Occipital lobe (tissue), 1 donor: ENCODE measurements at regions not wholly inside any gene's neighbourhood (a gene's known extent, or its start where the extent isn't known, plus 50 kb on each side); places are given as distances from the start of the nearest gene placed in this dataset.
"Not testable (repeated sequence)": the region's sequence is repeated elsewhere in the genome, so short reads cannot be mapped to it uniquely, and the experiment has no call there.

Experiments
- DNase-seq: peaks from one replicate; lab custom pipeline; 2025; lab: John Stamatoyannopoulos, UW

DNA sequence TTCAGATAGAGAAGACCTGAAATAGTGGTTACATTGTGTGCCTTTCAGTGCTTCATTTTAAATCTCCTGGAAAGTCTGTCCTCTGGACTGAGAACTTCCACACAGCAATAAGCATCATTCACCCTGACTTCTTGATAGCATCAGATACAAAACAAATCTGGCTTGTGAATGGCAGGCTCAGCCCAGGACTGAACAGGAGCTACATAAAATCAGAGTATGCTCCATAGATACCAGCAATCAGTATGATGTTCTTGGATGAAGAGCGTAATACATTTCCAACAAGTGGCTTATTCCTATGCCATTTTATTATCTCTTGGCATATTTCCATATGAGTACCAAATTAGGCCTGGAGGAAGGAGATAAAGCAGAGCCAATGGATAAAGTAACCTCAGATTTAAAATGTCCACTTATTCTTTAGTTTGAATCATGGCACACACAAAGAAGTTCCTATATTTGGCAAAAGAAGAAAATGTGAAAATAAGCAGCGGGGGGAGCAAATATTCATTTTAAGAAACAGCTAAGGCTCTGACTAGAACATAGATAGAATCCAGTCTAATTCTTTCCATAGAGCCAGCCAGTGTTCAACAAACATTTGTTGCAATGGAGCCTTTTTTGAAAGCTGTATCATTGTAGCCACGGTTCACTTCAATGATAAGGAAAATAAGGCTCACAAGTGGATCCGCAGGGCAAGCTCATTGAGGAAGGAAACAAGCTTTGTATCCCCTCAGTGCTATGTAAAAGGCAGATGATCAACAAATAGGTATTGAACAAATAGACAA lies 230.8 kb upstream of the CHAC2 start:
- no peak for DNase-seq

DNA sequence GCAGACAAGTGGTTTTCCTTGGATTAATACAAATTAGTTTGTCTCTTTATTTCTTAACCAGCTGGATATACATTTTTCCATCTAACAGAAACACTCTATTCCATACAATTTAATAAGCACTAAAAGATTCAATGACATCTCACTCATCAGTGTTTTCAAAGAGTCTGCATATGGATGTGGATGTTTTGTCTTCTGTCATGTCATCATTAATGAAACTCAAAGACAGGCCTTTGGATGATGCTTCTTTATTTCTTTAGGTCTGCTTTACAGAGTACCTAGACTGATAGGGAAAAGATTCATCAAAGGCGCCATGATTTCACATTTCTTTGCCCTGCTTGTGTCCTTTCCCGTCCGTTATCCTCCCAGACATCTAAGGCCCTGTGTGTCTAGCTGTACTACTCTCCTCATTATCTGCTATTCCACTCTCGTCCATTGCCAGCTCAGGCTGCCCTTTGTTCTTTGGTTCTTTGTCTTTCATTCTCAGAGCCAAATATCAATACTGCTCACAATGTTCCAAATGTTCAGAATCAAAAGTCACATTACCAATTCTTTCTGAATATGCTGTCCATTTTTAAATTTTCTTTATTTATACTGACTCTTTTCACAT lies 232.3 kb upstream of the CHAC2 start:
- DNase-seq = no peak

DNA sequence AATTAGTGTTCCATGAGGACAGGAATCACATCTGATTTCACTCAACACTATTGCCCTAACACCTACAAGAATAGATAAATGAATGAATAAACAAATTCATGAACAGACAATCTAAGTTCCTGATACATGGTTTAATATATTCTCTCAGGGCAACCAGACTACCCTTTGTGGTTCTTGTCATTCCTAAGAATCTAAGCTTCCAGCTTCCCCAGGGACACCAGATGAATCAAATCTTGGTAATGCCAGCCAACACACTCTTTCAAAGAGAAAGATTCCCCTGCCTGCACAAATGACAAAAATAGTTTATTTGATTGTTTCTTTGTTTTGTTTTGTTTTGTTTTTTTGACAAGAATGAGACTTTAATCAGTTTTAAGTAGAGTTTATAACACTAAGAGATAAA lies 237.5 kb upstream of the CHAC2 start:
- DNase-seq = no peak

DNA sequence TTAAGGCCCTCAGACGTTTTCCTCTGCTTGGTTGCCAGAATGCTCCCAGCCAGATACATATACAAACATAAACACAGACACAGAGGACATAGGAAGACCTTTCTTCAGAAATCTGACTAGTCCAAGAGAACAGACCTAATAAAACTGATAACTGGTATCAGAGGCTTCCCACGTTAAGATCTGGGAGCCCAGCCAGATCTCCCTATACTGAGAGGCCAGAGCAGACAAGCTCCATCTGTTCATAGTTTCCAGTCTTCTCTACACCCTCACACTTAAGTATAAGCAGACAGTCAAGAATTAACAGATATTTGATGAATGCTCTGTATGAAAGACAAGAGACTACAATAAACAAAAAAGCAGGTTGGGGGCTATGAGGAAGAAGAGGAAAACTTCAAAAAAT lies 240.5 kb upstream of the CHAC2 start:
- no peak for DNase-seq

DNA sequence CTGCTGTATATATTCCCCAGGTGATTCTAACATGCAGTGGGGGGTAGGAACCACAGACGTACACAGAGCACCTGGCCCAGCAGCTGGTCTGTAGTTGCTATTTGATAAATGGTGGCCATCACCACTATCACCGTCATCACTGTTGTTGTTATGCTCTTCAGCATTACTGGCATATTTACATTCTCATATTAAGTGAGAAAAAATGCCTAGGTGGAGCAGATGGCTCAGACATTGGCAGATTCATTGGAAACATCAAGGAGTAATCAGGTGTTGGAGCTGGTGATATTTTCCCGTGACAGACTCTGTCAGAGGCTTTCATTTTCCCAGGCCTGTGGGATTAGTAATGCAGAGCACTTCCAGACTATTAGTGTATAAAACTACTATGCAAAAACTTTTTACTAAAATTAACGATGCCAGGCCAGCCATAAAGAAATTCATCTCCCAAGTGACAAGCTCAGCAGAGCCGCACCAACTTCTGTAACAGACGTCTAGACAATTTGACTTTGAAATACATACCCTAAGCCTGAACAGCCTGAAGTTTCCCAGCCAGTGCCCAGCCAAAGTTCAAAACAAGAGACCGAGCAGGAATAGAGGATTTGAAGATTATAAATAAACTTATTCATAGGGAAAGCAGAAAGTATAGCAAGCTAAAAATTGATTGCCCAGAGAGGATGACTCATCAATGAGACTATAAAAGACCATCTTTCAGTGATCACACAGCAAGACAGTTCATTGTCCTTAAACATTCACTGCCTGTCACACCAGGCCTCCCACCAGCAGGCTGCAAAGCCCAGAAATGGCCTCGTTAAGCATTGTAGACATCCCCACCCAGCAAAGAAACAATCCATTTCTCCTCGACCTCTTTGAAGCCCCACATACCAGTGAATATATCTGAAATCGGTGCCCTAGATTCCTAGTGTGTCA lies 247.4 kb upstream of the CHAC2 start:
- DNase-seq = no peak

DNA sequence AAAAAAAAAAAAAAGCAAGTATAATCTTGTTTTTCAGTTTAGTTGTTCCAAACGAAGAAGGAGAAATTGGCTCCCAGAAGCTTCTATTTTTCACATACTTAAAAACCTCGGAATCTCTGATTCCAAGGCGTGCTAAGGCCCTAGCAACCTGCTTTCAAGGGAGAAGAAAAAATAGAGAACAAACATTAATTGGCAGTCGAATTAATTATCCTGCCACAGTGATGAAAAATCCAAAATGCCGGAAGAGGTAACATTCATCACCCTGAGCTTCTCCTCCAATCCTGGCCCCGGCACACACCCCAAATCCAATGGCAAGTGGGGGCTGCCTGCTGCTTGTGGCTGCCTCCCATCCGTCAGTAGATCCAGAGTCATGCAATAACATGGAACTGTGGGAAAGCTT lies 250.2 kb upstream of the CHAC2 start:
- DNase-seq = no peak

DNA sequence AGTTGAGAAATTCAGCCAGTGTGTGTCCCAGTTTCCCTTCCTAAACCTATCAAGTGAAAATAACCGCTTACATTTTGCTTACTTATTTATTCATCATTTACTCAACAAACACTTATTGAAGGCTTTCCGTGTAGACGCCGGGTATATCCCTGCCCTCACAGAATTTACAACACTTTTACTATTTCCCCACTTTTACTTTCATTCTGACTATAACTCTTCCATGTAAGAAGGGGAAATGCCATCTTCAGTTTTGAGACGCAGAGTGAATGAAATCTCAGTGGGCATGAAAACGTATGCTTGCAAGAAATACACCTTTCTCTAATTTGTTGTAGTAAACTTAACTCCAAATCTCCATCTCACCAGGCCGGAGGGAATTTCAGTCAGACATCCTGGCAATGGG lies 251.0 kb upstream of the CHAC2 start:
- DNase-seq = no peak

DNA sequence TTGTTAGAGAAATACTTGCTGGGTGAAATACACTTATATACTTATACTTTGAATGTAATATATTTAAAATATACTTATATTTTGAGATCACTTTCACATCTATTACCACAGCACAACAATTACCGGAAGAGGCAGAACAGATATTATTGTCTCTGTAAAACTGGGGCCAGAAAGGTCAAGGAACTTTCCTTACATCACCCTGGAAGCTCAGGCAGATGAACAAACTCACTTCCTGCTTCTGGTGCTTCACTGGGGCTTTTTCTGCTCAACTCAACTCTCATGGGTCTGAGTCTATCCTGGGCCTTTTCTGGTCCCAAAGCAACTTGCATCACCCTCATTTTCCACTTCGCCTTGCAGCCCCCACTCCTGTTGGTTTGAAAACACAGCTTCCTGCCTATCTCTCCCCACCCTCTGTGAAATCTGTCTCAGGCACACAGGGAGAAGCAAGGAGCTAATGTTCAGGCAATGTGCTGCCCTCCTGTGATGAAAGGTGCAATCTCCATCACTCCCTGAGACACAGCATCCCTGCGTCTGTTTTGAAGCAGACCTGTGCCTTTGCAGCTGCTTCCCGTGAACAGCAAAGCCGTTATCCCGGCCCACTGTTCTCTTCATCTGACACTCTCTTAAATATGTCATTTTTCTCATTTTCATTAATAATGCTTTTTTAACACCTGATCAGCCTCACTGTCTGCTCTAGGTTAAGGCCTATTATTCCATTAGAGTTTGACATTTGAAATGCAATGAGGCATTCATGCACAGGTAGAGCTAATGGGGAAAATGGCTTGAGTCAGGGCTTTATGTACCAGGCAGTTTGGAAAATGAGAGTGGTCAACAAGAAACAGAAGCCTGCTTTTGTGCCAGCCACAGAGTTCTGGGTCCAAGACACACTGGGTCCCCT lies 251.9 kb upstream of the CHAC2 start:
- DNase-seq = no peak

DNA sequence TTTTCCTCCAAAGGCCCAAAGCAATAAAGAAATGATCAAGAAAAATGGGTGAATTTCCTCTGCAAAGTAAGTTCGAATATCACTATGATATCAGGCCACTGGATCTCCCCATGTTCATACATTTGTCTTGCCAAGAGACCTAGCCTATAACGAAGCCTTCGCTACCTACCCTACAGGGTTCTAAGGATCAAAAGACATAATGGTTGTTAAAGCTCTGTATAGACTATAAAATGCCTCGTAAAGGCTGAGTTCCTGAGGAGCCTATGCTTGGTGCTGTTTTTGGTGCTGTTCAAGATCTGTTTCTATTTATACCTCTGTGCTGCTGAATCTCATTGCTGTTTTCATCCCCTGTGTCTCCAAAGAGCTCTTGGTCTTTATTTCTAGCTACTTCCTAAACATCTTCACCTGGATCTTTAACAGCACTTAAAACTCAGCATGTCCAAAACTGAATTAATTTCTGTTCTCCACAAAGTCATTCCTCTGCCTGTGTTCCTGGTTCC lies 254.4 kb upstream of the CHAC2 start:
- DNase-seq = no peak

DNA sequence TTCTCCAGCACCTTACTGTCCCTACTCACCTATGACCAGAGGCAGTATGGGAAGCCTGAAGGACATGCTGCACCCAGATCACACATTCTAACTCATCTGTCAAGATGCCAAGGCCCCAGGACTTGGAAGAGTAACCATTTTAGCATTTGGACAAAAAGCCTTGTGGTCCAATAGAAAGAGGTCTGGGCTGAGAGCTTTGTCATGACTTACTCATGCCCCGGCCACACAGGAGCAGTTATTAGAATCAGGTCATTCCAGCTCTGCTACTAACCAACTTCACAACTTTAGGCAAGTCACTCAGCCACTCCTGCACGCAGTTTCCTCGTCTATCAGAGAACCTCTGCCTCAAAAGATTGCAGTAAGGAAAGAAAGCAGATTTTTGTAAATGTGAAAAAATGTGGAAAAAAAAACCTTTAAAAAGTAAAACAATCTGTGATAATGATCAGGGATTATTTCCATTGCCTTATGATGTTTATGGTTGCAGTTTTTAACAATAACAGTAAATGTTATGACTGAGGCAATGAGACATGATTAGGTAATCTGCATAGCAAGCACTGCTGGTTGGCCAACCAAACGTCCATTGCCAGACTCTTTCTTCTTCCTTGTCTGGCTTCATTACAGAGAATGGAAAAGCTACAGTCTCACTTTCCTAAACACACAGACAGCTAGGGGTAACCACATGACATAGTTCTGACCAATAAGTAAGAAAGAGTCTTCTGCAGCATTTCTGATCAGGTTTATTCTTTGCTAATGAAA lies 255.4 kb upstream of the CHAC2 start:
- no peak for DNase-seq

DNA sequence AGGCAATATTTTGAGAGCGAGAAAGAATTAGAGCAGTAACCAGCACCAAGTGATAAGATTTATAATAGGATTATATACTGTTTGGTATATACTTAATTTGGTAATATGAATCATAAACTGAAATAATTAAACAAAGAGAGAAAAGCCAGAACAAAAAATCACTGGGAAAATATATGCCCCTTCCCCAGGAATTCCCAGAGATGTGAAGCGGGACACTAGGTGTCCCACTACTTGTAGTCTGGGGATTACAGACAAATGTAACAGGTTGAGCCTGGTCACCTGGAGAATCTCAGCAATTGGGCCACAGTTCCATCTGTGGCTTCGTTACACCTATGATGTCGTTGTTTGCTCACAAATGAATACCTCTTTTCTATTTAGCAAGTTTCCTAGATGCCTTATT lies 256.1 kb upstream of the CHAC2 start:
- DNase-seq = no peak

DNA sequence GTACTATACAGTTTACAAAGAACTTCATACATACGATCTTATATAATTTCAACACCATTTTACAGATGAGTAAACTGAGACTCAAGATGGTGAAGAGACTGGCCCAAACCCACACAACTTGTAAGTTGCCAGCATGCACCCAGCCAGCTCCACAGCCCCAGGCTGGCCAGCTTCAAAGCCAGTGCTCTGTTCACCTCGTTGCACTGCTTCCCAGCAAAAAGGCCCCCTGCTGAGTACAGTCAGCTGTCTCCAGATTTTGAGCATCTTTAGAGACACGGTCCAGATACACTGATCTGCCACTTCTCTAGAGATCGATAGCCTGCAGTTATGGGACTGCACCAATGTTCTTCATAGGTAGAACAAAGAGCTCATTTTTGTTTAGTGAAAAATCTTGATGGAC lies 257.2 kb upstream of the CHAC2 start:
- DNase-seq = no peak

DNA sequence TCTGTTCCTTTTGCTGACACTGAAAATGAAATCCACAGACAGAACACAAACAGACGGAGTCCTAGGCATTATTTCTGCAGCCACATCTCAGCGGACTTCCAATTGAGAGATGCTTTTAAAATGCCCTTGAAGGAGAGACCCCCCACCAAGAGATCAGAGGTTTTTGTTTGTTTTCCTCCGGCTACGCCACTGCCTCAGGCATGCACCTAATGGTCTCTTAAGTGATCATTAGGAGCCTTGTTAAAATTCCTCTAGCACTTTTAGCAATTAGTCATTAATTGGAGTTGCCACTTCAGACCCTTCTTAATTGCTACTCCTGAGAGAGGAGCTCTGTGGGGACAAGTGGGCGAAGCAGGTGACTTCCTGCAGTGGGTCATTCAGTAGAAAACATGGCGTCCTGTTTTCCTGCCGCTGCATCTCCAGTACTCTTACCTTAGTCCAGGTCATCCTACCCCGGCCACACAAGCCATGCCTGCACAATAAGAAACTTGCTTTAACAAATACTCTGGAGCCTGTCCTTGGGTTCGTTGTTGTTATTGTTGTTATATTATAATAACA lies 257.7 kb upstream of the CHAC2 start:
- DNase-seq = no peak

DNA sequence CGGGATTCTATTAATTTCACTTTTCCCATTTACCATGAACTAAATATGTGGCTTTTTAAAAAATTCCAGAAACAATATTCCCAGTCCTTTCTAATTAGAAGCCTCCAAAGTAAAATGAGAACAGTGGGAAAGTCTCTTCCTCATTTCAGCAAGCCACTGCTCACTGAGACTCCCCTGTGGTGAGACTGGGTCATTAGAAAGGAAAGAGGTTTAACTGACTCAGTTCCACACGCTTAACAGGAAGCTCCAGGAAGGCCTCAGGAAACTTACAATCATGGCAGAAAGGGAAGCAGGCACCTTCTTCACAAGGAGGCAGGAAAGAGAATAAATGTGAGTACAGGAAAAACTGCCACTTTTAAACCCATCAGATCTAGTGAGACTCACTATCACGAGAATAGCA lies 258.9 kb upstream of the CHAC2 start:
- no peak for DNase-seq

DNA sequence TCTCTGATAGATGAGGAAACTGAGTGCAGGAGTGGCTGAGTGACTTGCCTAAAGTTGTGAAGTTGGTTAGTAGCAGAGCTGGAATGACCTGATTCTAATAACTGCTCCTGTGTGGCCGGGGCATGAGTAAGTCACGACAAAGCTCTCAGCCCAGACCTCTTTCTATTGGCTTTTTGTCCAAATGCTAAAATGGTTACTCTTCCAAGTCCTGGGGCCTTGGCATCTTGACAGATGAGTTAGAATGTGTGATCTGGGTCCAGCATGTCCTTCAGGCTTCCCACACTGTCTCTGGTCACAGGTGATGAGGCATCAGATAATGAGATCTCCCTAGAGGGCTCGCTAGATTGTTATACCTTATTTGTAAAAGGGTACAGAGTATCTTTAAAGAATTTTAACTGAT lies 260.5 kb upstream of the CHAC2 start:
- not testable (repeated sequence) for DNase-seq

DNA sequence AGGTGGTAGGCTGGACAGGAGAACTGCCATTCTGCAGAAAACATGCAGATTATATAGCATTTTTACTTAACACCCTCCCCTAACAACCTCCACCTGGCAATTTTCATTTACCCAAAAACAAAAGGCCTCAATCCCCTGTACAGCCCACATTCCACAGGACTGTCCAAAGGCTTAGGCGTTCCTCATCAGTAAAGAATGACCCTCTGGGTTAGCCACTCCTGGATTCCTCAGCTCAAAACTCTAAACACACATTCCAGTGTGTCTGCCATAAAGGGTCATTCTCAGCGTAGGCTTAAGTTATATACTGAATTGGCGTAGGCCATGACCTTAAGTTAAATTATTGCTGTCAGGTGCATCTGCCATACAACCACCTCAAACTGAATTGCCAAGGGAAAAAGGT lies 261.8 kb upstream of the CHAC2 start:
- DNase-seq = no peak

DNA sequence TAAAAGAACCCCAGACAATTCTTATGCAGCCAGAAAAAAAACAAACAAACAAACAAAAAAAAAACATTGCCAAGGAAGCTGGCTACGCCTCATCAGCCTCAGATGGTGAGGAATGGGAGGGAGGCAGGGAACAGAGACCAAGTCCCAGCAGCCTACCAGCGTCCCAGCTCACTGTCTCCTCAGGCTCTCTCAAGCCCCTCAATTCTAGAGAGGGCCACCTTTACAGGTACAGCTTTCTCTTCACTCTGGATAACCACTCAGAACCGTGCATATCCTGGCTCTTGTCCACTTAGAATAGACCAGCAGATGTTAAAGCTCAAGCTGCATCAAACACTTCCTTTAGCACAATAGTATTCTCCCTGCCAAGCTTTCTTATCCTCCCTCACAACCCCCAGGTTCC lies 263.1 kb upstream of the CHAC2 start:
- no peak for DNase-seq

DNA sequence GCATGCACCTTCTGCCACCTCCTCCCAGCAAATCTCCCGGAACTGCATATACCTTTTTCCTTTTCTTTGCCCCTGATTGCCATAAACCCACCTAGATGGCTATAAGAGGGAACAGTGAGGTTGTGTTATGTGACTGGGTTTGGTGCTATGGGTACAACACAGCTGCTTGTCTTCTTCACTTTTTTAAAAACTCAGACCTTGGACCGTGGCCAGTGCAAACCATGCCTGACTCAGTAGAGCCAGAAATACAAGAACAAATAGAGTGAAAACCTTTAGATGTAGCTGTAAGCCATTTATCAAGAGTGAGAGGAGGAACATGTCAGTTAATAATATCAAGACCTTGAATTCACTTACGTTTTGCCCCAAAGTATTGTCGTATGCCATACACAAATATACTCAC lies 267.4 kb upstream of the CHAC2 start:
- DNase-seq = no peak

DNA sequence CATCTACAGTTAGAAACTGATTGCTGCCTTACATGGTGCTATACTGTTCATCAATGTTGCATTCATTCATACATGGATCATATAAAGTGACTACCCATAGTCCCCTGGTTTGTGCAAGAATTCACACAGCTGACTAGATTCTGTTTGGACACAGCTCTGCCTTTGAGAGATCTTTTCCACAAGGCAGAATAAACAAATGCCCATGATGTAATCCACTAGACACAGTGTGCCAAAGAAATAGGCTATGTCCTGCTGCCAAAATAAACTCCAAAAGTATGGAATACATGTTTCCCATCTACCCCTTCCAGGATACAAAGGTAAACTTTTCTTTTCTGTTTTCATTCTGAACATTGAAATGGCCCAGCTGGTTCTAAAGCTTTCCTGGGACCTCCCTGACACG lies 269.4 kb upstream of the CHAC2 start:
- DNase-seq = no peak

DNA sequence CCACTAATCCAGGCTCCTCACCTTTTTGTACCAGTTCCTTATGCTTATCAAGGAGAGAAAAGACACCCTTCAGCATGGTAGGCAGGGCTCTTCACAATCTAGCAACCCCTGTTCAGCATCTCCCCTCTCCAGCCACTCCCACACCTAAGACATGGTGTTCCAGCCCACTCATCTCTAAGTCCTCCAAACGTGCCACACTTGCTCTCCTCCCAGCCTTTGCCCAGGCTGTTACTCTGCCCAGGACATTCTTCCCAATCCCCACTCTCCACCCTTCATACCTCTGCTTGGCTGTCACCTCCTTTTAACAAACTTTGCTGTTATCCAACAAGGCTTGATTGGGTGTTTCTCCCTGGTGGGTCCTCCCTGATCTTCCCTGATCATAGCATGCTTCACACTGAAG lies 270.6 kb upstream of the CHAC2 start:
- no peak for DNase-seq
